Esophagus (tissue), 2 donors: ENCODE measurements at regions not wholly inside any gene's neighbourhood (a gene's known extent, or its start where the extent isn't known, plus 50 kb on each side); places are given as distances from the start of the nearest gene placed in this dataset.

Experiments
- H3K27ac ChIP-seq, 2 donors: one replicate each; pipeline ENCODE4 v1.5.1; 2013; ENCODE audit warnings: low read depth in 2 of 2, mild to moderate bottlenecking in 2 of 2, inconsistent platforms in 1 of 2, low read length in 1 of 2, moderate library complexity in 1 of 2
- H3K27me3 ChIP-seq, 2 donors: one replicate each; pipeline ENCODE4 v1.6.1; 2013; ENCODE audit warnings: low read length in 2 of 2, control low read depth in 1 of 2, mild to moderate bottlenecking in 1 of 2; ENCODE audit not compliant: insufficient read depth in 2 of 2, control insufficient read depth in 1 of 2
- H3K36me3 ChIP-seq, 2 donors: one replicate each; pipeline ENCODE4 v1.6.1; 2013; ENCODE audit warnings: low read length in 1 of 2; ENCODE audit not compliant: control insufficient read depth in 2 of 2, insufficient read depth in 2 of 2
- H3K4me1 ChIP-seq, 2 donors: one replicate each; pipeline ENCODE4 v1.6.1; 2013; ENCODE audit warnings: low read length in 1 of 2; ENCODE audit not compliant: control insufficient read depth in 2 of 2, insufficient read depth in 2 of 2
- H3K4me3 ChIP-seq, 2 donors: one replicate each; pipeline ENCODE4 v1.5.1; 2013; ENCODE audit warnings: low read length in 2 of 2, mild to moderate bottlenecking in 2 of 2, low read depth in 1 of 2, moderate library complexity in 1 of 2
- H3K9me3 ChIP-seq, 2 donors: one replicate each; pipeline ENCODE4 v1.6.1; 2013; ENCODE audit warnings: mild to moderate bottlenecking in 2 of 2, low read depth in 1 of 2, low read length in 1 of 2, moderate library complexity in 1 of 2; ENCODE audit not compliant: control insufficient read depth in 2 of 2, insufficient read depth in 1 of 2
- WGBS, 2 donors: extraction: QIAGEN DNeasy Blood & Tissue Kit; methylation state at CpG; one replicate each; pipeline ENCODE4 v1.1.7; 2013; 5-methylcytosine and 5-hydroxymethylcytosine counted together
- donor health status: healthy with polysubstance abuse.
- donor health status: Bipolar disorder and iron deficiency.

- H3K36me3 ChIP-seq: no peaks in the 10 kb centered on the region
- no peaks in the 10 kb centered on the region for H3K4me1 ChIP-seq
- H3K9me3 ChIP-seq: no peaks in the 10 kb centered on the region
- H3K27ac ChIP-seq: no peak overlapping the region
- 90 to 91% methylated on average over 3 of the region's 3 CpGs for WGBS, 2 donors
- no peak overlapping the region for H3K4me3 ChIP-seq
- H3K27me3 ChIP-seq: no peaks in the 10 kb centered on the region
These were observed 54.6 kb upstream of the ANK2 start for GRCh38 chr4:112994732-112995464.
